Ishikawa (cell line): ENCODE measurements at regions not wholly inside any gene's neighbourhood (a gene's known extent, or its start where the extent isn't known, plus 50 kb on each side); places are given as distances from the start of the nearest gene placed in this dataset.

ENCODE experiments used
- CREB1 ChIP-seq: IDR thresholded peaks from 2 replicates; pipeline ENCODE4 v1.6.1; 2012; ENCODE audit warnings: low read depth
- EGR1 ChIP-seq: IDR thresholded peaks from 2 replicates; pipeline ENCODE4 v1.6.1; 2012
- EP300 ChIP-seq: IDR thresholded peaks from 2 replicates; pipeline ENCODE4 v1.6.1; 2012; ENCODE audit warnings: borderline replicate concordance
- RAD21 ChIP-seq: IDR thresholded peaks from 2 replicates; pipeline ENCODE4 v1.6.1; 2012; ENCODE audit warnings: low read depth
- TAF1 ChIP-seq: IDR thresholded peaks from 2 replicates; pipeline ENCODE4 v1.6.1; 2012; ENCODE audit warnings: low read depth, mild to moderate bottlenecking
- TCF12 ChIP-seq: IDR thresholded peaks from 2 replicates; pipeline ENCODE4 v1.6.1; 2012; ENCODE audit warnings: low read depth
- YY1 ChIP-seq: IDR thresholded peaks from 2 replicates; pipeline ENCODE4 v1.6.1; 2012; ENCODE audit warnings: low read depth

- no peak for TF ChIP-seq CREB1
- TF ChIP-seq YY1 = no peak
- no peak for TF ChIP-seq TCF12
- TF ChIP-seq EP300 = no peak
- TF ChIP-seq RAD21 = no peak
- TF ChIP-seq EGR1 = no peak
- TF ChIP-seq TAF1 = no peak
Observed at GRCh38 chr6:97666889-97667288, 383.9 kb upstream of the MMS22L start.
